GM19239 (cell line): ENCODE measurements at regions not wholly inside any gene's neighbourhood (a gene's known extent, or its start where the extent isn't known, plus 50 kb on each side); places are given as distances from the start of the nearest gene placed in this dataset.

Source experiments
- DNase-seq: peaks from one replicate; pipeline ENCODE4 v3.0.0; 2011; ENCODE audit warnings: low spot score; ENCODE audit not compliant: insufficient read length
- FAIRE-seq: peaks from 2 replicates; lab custom pipeline; 2011; peaks lifted over from hg19 to GRCh38; lab: Jason Lieb, UNC

GRCh38 chr3:19725000-19725399, 209.0 kb downstream of the EFHB start:
- DNase-seq (no peak), FAIRE-seq (no peak)

- DNase-seq = no peak
- FAIRE-seq = no peak
Observed at GRCh38 chr3:19717736-19718135, 216.3 kb downstream of the EFHB start.

- DNase-seq (no peak), FAIRE-seq (no peak)
Observed at GRCh38 chr3:19711160-19711782, 222.7 kb downstream of the EFHB start.

- DNase-seq (no peak), FAIRE-seq (no peak)
Observed at GRCh38 chr3:19702416-19703078, 231.5 kb downstream of the EFHB start.

- FAIRE-seq (peak; percentile 18), DNase-seq (no peak)
Observed at GRCh38 chr3:19688767-19689166, 245.2 kb downstream of the EFHB start.

GRCh38 chr3:19668163-19668562, 265.9 kb downstream of the EFHB start:
- FAIRE-seq = no peak
- DNase-seq = no peak

- FAIRE-seq (no peak), DNase-seq (no peak)
Observed at GRCh38 chr3:19662486-19662885, 271.5 kb downstream of the EFHB start.

GRCh38 chr3:19652336-19652735, 281.7 kb downstream of the EFHB start:
- no peak for DNase-seq
- FAIRE-seq = no peak

GRCh38 chr3:19645093-19645492, 288.9 kb downstream of the EFHB start:
- no peak for DNase-seq
- FAIRE-seq = no peak

GRCh38 chr3:19644405-19644804, 289.6 kb downstream of the EFHB start:
- no peak for DNase-seq
- no peak for FAIRE-seq

- DNase-seq (no peak), FAIRE-seq (no peak)
Observed at GRCh38 chr3:19641408-19641807, 292.6 kb downstream of the EFHB start.

GRCh38 chr3:19632099-19633074, 301.6 kb downstream of the EFHB start:
- FAIRE-seq = no peak

GRCh38 chr3:19598870-19599269, 335.1 kb downstream of the EFHB start:
- FAIRE-seq (no peak), DNase-seq (no peak)

More at GRCh38 chr3:19632099-19633074, 301.6 kb downstream of the EFHB start:
- no peak for DNase-seq

- FAIRE-seq = no peak
Observed at GRCh38 chr3:19596408-19596807, 337.6 kb downstream of the EFHB start.

GRCh38 chr3:19595884-19596283, 338.1 kb downstream of the EFHB start:
- FAIRE-seq (no peak), DNase-seq (no peak)

More at GRCh38 chr3:19596408-19596807, 337.6 kb downstream of the EFHB start:
- DNase-seq = no peak
